ENCODE measurements at regions not wholly inside any gene's neighbourhood (a gene's known extent, or its start where the extent isn't known, plus 50 kb on each side); places are given as distances from the start of the nearest gene placed in this dataset.

DNA sequence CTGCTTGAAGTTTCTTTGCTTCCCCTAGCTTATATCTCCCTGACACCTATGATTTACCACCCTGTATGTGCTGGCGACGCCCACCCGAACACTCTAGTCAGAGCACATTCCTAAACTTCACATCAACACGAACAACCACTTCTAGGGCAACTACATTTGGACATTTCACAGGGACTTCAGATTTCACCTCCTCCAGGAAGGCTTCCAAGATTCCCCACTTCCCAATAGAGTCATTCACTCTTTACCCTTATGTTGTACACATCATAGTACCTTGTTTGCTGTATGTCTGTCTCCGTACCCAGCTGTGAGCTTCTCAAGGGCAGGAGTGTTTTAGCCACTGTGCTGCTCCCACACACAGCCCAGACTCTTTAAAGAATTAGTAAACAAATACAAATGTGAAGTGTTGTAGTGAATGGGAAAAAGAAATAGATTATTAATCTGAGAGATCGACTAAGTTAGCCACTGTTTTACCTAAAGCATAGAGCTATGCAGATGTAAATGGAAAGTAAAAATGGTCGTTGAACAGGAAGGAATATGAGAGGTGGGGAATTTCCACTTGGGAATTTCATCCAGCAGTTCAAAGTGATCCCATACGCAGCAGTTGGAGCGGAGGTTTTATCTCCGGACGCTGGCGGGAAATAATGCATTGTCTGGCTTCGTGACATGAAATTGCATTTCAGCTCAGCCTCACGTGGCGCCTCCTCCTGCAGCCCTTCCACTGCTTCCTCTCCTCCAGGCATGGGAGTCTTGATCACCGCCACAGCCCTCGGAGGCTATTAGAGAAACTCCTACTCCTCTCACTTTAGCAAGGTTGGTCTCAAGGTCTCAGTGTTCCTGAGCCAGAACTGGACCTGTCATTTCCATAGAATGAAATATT, 233.4 kb upstream of the COPS8 start:
- DNase-seq (ENCODE audit: low read depth, low spot score), result no peak

DNA sequence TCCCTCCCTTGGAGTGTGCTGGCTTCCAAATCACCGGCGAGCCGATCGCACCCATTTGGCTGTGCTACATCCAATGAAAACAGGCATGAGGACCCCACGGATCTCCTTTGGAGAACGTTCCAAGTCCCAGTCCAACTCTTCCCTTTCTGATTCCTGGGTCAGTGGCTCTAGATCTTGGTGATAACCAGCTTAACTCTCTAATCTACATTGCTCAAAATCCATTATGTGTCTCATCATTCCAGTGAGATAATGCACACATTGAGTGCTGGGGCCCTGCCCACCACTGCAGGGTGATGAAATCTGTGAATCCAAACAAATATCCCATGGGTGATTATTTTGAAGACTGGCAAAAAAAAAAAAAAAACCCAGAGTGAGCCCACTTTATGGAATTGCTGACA, 232.7 kb upstream of the COPS8 start:
- DNase-seq (ENCODE audit: low read depth, low spot score), result no peak

DNA sequence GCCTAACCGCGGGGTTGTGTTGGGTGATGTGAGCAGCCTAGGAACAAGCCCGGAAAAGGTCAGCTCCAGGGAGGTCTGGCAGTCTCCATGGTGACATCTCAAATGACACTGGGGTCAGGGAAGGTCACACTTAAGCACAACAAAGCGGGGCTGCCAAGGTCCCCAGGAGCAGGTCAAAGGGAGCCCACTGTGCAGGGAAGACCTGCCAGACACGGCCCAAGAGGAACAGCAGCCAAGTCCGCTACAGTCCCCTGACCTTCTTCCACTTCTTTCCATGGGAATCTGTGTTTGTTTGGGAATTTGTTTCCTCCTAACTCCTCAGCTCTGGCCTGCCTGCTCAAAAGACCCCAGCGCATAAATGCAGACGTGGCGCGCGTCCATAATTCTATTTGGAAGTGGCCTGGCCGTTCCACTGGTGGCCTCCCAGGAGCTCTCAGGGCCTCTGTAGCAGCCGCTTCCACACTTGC, 232.1 kb upstream of the COPS8 start:
- DNase-seq (ENCODE audit: low read depth, low spot score), result no peak

DNA sequence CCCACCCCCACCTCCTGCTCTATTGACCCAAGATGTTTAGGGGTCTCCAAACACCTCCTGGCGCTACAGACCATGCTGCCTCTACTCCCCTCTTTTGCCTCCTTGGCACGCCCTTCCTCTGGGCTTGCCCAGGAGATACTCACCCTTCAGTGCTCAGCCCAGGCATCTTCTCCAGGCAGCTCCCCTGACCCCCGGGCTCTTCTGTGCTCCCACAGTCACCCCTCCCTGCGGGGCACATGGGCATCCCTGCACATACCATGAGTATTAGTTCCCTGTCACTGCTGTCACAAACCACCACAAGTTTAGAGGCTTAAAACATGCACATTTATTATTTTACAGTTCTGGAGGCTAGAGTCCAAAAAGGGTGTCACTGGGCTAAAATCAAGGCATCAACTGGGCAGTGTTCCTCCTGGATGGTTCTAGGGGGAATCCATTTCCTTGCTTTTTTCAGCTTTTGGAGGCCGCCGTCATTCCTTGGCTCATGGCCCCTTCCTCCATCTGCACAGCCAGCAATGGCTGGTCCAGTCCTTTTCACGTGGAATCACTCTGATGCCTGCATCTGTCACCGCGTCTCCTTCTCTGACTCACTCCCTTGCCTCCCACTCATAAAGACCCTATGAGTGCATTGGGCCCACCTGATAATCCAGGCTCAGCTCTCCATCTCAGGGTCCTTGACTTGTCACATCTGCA, 230.4 kb upstream of the COPS8 start:
- DNase-seq (ENCODE audit: low read depth, low spot score), result no peak

DNA sequence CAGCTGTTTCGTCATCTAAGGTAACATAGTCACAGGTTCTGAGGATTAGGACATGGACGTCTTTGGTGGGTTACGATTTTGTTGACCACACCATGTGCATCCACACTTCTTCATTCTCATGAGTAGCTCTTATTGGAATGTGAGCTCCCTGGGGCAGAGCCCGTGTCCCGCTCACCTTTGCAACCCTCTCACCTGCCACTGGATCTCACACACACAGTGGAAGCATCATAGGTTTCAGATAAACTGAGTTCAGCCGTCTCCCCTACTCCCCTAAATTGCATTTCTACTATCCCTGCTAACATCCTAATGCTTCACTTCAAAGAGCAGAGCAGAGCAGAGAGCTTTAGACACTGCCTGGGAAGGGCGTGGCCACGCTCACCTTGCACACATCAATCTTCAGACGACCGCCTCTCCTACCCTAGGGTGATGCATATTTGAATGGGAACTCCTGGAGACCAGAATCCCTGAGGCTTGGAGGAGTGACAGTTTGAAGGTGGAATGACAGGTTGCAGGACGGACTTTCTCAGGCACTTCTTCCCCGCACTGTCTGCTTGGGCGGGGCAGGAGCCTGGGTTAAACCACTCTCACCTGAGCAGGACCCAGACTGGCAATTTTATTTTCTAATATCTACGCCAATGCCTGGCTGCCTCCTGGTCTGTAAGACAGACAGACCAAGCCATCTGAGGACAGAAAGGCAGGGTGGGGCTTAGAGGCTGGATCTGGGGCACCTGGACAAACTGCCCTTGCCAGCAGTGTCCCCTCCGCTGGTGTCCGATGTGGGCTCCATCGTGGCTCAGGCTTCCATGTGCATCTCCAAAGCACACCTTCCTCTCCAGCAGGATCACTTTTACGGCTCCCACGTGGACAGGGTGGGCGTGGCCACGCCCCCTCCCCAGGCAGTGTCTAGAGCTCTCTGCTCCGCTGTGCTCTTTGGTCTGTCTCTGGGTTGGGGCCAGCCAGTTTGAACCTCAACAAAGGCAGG, 229.5 kb upstream of the COPS8 start:
- no peak for DNase-seq (ENCODE audit: low read depth, low spot score)

DNA sequence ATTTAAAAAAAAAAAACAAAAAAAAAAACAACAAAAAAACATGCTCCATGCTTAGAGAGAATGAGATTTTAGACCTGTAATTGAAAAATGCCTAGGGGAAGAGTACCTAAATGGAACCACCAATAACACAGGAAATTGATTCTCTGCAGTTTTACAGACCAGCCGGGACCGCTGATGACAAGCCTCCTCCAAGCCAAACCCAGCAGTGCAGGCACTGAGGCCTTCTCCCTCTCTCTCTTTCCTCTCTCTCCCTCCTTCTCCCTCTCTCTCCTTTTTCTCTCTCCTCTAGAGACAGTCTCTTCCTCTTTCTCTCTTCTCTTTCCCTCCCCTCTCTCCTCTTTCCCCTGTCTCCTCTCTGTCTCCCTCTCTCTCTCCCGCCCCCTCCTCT, 228.8 kb upstream of the COPS8 start:
- no peak for DNase-seq (ENCODE audit: low read depth, low spot score)

DNA sequence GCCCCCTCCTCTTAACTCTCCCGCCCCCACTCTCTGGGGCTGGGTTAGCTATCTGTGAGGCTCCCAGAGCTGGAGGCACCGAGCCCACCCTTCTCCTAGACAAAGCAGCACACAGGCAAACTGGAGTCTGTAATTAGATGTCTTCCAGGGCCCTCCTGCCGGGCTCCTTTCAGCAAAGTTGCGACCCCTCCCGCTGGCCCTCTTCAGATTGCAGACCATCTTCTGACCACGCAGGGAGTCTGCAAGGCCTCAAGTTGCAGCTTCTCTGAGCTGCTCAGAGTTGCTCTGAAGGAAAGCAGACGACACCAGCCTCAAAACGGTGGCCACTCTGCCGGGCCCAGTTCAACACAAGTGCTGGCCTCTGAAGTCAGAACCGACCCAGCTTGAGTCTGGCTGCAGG, 228.4 kb upstream of the COPS8 start:
- DNase-seq (ENCODE audit: low read depth, low spot score), result no peak

DNA sequence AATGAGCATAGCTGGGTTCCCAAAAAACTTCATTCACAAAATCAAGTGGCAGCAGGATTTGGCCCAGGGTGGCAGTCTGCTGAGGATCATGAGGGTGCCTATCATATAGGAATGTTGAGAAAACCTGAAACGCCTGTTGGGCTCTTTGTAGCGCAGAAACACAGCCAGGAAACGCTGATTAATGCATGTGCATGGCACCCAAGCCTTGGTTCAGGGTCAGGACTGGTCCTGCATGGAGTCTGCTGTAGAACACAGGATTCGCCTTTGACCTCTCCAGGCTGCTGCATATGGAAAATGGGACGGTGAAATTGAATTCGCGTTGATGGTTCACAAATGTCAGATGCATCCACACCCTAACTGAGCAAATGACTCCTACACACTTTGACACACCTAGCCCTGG, 227.9 kb upstream of the COPS8 start:
- DNase-seq (ENCODE audit: low read depth, low spot score), result no peak

DNA sequence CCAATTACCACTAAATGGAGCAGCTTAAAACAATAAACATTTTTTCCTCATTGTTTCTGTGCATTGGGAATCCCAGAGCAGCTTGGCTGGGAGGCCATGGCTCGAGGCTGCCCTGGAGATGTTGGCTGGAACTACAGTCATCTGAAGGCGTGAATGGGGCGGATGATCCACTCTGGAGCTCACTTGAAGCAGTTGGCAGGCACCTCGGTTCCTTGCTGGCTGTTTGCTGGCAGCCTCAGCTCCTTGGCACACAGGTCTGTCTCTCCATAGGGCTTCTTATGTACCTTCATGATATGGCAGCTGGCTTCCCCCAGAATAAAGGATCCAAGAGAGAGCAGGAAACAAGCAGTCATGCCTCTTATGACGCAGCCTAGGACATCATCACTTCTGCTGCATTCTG, 227.0 kb upstream of the COPS8 start:
- no peak for DNase-seq (ENCODE audit: low read depth, low spot score)

DNA sequence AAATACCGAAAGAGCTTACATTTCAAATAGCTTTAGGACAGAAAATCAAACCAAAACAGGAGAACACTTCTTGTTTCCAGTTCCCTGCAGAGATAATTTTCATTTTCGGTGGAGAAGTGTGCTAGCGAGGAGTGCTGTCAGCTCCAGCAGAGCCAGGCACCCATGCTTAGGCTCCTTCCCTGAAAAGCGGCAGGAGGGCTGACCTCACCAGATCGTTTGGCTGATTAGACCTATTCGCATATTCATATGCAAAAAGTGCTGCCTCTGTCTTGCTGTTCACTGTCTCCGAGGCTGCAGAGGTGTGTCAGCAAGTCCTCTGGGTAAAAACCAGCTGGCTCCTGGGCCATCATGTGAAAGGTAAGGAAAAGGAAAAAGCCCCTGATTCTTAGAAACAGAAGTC, 225.8 kb upstream of the COPS8 start:
- DNase-seq (ENCODE audit: low read depth, low spot score), result no peak

DNA sequence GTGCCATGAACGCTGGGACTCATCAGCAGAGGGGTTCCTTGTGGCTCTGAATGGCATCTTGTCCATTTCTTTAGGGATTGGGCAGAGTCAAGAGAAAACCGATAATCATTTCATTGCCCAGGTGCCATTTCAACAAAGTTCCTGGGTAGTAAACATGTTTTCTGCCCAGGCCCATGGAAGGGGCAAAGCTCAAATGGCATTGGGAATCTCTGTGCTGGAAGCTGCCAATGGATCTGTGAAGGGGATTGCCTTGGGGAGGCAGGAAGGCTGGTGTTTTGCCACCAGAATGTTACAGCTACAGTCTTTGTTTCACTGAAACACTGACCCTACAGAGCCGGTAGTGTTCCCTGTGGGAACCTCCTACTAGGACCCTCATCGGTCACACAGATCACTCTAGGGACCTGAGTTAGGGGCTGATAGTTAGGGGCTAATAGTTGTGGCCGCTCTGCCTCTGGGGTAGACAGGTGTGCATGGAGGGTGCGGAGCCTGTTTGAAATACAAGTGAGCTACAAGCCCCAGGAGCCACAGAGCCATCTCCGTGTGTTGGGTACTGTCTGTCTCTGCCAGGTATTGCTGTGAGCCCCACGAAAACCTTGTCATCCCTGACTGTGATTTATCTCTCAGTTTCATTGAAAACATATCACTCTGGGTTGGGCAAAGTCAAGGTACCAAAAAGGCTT, 224.4 kb upstream of the COPS8 start:
- no peak for DNase-seq (ENCODE audit: low read depth, low spot score)

DNA sequence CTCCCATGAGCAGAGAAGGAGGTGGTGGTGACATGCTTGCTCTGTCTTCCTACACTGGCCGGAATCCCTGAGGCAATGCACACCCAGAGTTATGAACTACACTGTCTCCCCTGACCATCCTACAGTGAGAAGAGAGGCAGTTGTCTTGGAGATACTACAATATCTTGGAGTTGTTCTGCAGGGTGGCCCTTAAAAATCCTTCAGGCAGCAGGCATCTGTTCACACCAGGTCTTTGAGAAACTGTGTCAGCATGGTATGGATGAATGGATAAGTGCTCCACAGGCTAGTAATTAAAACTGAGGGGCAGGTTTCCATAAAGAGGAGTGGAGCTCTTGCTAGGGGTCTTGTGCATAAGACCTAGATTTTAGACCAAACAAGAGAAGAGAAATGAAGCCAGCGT, 223.7 kb upstream of the COPS8 start:
- no peak for DNase-seq (ENCODE audit: low read depth, low spot score)

DNA sequence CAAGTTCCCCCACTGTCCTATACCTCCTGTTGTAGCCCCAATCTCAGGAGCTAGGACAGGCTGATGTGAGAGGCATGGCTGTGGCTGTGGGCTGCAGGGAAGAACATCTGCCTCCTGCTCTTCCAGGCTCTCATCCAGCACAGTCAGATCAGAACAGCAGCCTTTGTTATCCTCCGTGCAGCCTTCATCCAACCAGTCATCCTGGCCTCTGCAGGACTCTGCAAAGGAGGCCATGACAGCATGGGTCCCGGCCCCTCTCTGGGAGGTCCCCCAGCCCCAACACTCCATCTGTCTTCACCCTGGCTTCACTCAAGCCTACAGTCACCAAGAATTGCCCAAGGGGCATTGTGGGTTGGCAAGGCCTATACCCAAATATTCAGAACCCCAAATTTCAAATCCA, 223.2 kb upstream of the COPS8 start:
- no peak for DNase-seq (ENCODE audit: low read depth, low spot score)

DNA sequence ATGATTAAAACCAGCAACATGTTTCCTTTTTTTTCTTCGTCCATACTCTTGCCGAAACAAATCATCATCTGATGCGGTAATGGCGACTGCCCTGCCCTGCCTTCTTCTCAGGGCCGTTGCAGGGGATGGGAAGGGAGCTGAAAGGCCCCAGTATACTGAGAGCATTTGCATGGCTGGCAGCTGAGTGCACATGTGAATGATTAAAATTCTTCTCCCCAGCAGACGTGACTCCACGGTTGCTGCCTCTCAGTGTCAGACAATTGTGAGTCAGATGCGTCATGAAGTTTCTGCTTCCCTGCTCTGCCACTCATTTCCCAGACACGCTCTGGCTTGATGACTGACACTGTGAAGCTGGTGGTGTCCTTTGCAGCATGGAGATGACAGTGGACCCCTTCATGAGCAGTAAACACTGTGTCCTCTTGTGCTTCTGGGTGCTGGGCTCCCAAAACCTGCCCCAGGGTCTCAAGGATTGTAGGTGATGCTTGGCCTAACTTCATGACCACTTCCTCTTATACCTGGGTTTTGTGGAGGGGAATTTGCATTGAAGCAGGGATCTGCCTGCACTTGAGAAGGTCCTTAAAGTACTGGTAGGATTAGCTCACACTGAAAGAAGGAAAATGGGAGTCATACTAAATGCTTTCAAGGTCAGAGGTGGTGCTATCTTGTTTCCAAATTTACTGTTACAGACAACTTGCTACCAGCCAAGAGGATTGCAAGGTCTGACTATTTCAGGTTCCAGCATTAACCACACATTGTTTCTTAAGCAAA, 222.5 kb upstream of the COPS8 start:
- DNase-seq (ENCODE audit: low read depth, low spot score), result peak; percentile 58

DNA sequence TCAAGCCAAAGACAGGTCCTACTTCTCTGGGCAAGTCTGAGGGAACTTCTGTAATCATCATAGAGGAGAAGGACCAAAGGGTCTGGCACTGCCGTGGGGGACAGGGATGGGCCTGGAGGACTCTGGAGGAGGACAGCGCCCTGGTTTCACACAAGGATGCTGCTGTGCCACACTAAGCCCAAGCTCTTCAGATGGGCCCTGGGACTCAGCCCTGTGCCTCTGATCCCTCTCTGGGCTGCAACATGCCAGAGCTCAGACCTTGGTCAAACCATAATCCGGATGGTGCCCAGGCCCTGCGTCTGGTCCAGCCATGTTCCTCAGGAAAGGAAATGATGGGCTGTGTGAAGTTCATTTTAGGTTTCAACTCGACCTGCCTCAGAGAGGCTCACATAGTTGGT, 222.0 kb upstream of the COPS8 start:
- DNase-seq (ENCODE audit: low read depth, low spot score), result no peak

DNA sequence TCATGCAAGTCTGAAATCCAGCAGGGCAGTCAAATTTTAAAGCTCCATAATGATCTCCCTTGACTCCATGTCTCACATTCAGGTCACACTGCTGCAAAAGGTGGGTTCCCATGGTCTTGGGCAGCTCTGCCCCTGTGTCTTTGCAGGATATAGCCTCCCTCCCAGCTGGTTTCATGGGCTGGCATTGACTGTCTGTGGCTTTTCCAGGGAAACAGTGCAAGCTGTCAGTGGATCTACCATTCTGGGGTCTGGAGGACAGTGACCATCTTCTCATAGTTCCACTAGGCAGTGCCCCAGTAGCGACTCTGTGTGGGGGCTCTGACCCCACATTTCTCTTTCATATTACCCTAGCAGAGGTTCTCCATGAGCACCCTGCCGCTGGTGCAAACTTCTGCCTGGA, 220.6 kb upstream of the COPS8 start:
- no peak for DNase-seq (ENCODE audit: low read depth, low spot score)

DNA sequence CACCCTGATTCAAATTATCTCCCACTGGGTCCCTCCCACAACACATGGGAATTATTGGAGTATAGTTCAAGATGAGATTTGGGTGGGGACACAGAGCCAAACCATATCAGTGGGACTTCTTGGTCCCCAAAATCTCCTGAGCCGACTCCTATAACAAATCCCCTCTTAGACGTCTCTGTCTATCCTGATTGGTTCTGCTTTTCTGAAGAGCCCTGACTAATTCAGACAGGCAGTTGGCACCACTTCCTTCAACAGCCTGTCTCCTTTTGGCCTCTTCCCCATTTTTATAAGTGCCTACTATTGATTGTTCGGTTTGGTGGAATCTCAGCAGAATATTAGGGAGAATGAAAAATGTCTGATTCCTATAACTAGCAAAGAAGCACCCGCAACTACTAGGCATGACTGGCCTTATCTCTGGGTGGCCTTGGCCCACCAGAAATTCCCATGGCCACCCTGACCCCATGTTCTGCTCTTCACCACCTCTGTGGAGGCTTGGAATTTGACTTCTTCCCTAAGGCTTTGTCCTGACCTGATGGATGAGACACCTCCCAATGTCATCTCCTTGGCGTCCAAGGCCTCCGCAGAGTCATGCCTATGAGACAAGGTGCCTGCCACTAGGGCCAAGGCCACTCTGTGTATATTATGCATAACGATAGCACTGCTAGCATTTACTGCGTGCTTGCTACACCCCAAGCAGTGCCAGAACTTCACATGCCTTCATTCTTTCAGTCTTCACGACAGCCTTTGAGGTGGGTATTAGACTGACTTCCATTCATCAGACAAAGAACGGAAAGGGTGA, 218.9 kb upstream of the COPS8 start:
- no peak for DNase-seq (ENCODE audit: low read depth, low spot score)

DNA sequence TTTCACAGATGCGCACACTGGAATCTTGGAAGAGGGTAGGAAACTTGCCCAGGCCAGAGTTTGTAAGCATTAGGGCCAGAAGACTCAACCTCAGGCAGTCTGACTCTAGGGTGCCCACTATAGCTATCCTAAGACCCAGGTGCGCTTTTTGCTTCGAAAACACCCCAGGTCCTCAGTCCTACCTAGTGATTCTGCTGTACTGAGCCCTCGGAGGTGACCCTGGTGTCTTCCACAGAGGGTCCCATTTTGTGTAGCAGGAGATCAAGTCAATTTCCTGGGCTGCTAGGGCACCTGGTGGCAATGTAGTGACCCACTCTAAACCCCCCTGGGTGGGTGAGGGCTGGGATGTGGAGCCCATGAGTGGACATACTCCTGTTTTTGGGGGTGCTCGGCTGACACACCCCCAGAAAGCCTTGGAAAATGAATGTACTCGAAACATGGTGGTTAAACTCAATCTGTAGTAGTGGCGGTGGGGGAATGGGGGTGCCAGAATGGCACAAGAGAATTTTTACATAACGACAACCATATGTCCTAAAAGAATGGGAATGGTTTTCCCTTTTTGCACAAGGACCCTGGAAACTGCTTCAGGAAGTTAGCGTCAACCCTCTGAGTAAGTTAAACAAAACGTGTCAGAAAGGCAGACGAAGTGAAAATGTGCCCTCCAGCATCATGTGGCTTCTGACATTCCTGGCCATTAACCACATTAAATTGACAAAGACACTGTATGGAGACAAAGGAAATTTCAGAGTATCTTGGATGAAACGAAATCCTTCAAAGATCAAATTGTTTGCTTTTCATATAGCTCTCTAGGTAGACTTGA, 218.0 kb upstream of the COPS8 start:
- DNase-seq (ENCODE audit: low read depth, low spot score), result no peak

DNA sequence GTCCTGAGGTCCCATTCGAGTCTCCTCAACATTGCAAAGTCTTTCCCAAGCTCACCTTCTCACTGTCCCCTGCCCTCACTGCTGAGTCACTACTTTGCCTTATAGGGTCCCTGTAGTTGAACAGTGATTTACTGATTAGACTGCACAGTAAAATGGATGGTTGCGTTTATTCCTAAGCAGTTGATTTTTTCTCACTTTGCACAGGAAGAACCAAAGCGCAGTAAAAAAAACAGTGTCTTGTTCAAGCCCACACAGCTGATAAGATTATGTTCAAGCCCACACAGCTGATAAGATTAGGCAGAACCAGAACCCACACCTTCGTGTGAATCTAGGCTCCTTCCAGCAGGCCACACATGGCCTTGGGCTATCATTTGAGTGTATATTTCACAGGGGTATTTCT, 215.3 kb upstream of the COPS8 start:
- no peak for DNase-seq (ENCODE audit: low read depth, low spot score)
